GM12878 (cell line): ENCODE measurements at regions not wholly inside any gene's neighbourhood (a gene's known extent, or its start where the extent isn't known, plus 50 kb on each side); places are given as distances from the start of the nearest gene placed in this dataset.

Source experiments
- ATAC-seq: fragments of 200-7000 bp; cut with Tn5 transposase; 3 replicates; pipeline ENCODE4 v1.9.1; 2020; ENCODE audit warnings: mild to moderate bottlenecking, moderate library complexity
- BruUV-seq: library from RNA; stranded (reverse); fragments of 400-500 nt; replicated peaks from 2 replicates; lab custom pipeline; 2021; lab: Mats Ljungman, UMichigan
- CTCF ChIA-PET: fragments of 300-600 bp; sonication (Branson Sonifier 250); formaldehyde crosslinking; extraction: SDS; loops from one replicate; lab custom pipeline; 2021; ENCODE audit warnings: inconsistent platforms; lab: Yijun Ruan, JAX
- POLR2A ChIA-PET: fragments of 350-600 bp; formaldehyde crosslinking; extraction: SDS; loops from one replicate; lab custom pipeline; 2021; ENCODE audit warnings: inconsistent platforms; lab: Charles Lee
- RAD21 ChIA-PET: fragments of 300-600 bp; sonication (Branson Sonifier 250); formaldehyde crosslinking; loops from one replicate; lab custom pipeline; 2023; ENCODE audit warnings: antibody characterized with exemption; ENCODE audit not compliant: unreplicated experiment; lab: Charles Lee
- SMC1A ChIA-PET: fragments of 300-600 bp; sonication (Branson Sonifier 250); formaldehyde crosslinking; loops from one replicate; lab custom pipeline; 2023; ENCODE audit not compliant: unreplicated experiment, uncharacterized antibody; lab: Charles Lee
- DNase-seq: peaks from one replicate; pipeline ENCODE4 v3.0.0-alpha.2; 2011; ENCODE audit warnings: low read depth, low spot score
- FAIRE-seq: peaks from 3 replicates; lab custom pipeline; 2011; peaks lifted over from hg19 to GRCh38; lab: Jason Lieb, UNC
- H2AFZ ChIP-seq: 2 replicates; pipeline ENCODE4 v1.6.0; 2011; ENCODE audit warnings: low read depth, low read length, control low read depth; ENCODE audit not compliant: control insufficient read depth
- H3K27ac ChIP-seq: 2 replicates; pipeline ENCODE4 v1.5.1; 2011; ENCODE audit warnings: control low read depth; ENCODE audit not compliant: control insufficient read depth, insufficient read depth
- H3K27me3 ChIP-seq, 2 experiments: replicated peaks in 1 of 2; 2 replicates each; pipeline versions ENCODE4 v1.6.0 to v1.6.1; 2011; ENCODE audit warnings: low read length in 1 of 2; ENCODE audit not compliant: control insufficient read depth in 2 of 2, insufficient read depth in 2 of 2
- H3K36me3 ChIP-seq, 2 experiments: 2 replicates each; pipeline ENCODE4 v1.5.1; 2011; ENCODE audit warnings: low read length in 1 of 2; ENCODE audit not compliant: control insufficient read depth in 2 of 2, insufficient read depth in 2 of 2
- H3K4me1 ChIP-seq: 2 replicates; pipeline ENCODE4 v1.6.1; 2011; ENCODE audit warnings: mild to moderate bottlenecking, low read length, moderate library complexity, mixed read lengths; ENCODE audit not compliant: control insufficient read depth, insufficient read depth
- H3K4me2 ChIP-seq: 2 replicates; pipeline ENCODE4 v1.6.0; 2011; ENCODE audit warnings: control low read depth; ENCODE audit not compliant: control insufficient read depth, insufficient read depth
- H3K4me3 ChIP-seq: fragments of 200-600 bp; sonication (generic); 2 replicates; pipeline ENCODE4 v1.5.1; 2016
- H3K79me2 ChIP-seq: 2 replicates; pipeline ENCODE4 v1.6.0; 2011; ENCODE audit warnings: low read length; ENCODE audit not compliant: control insufficient read depth, insufficient read depth
- H3K9ac ChIP-seq: 2 replicates; pipeline ENCODE4 v1.8.0; 2011; ENCODE audit warnings: low read length, control low read depth, mixed read lengths; ENCODE audit not compliant: control insufficient read depth, insufficient read depth
- H3K9me3 ChIP-seq: replicated peaks from 3 replicates; pipeline ENCODE4 v1.5.1; 2011; ENCODE audit warnings: mild to moderate bottlenecking, low read length; ENCODE audit not compliant: control insufficient read depth, insufficient read depth
- H4K20me1 ChIP-seq: 2 replicates; pipeline ENCODE4 v1.6.0; 2011; ENCODE audit not compliant: control insufficient read depth, insufficient read depth
- ASH2L ChIP-seq: fragments of 300-600, 200-600 bp; sonication (generic); IDR thresholded peaks from 2 replicates; pipeline ENCODE4 v1.6.1; 2017; ENCODE audit warnings: low read depth, mild to moderate bottlenecking, borderline replicate concordance
- BHLHE40 ChIP-seq, 2 experiments: fragments of 450-650 bp in 1 of 2; IDR thresholded peaks; 2 replicates each; pipeline ENCODE4 v1.6.1; 2011 to 2017; ENCODE audit warnings: low read depth in 2 of 2, borderline replicate concordance in 1 of 2, improper control_type of control experiment in 1 of 2, low read length in 1 of 2, mild to moderate bottlenecking in 1 of 2
- CBX5 ChIP-seq: sonication (generic); IDR thresholded peaks from 2 replicates; pipeline ENCODE4 v1.6.1; 2016; ENCODE audit warnings: low read depth, moderate library complexity, mild to moderate bottlenecking, inconsistent platforms
- CEBPB ChIP-seq, 2 experiments: fragments of 150-350 bp in 1 of 2; IDR thresholded peaks; 2 replicates each; pipeline ENCODE4 v1.6.1; 2012 to 2014; ENCODE audit warnings: low read depth in 2 of 2, low read length in 2 of 2, borderline replicate concordance in 1 of 2, inconsistent platforms in 1 of 2
- DPF2 ChIP-seq: fragments of 450-650 bp; IDR thresholded peaks from 2 replicates; pipeline ENCODE4 v1.6.1; 2017; ENCODE audit warnings: mild to moderate bottlenecking
- EP300 ChIP-seq, 2 experiments: fragments of 150-350 bp in 1 of 2; IDR thresholded peaks; 2 replicates each; pipeline ENCODE4 v1.6.1; 2011 to 2012; ENCODE audit warnings: low read depth in 2 of 2, low read length in 2 of 2, borderline replicate concordance in 1 of 2, improper control_type of control experiment in 1 of 2, inconsistent platforms in 1 of 2; ENCODE audit not compliant: control insufficient read depth in 1 of 2
- ETV6 ChIP-seq, 2 experiments: fragments of 450-650 bp in 1 of 2; IDR thresholded peaks in 1 of 2; conservative IDR thresholded peaks in 1 of 2; 2 replicates each; pipeline ENCODE4 v1.6.1; 2014; ENCODE audit warnings: antibody characterized with exemption in 1 of 2, borderline replicate concordance in 1 of 2, low read depth in 1 of 2, mild to moderate bottlenecking in 1 of 2, moderate library complexity in 1 of 2
- FOXM1 ChIP-seq: IDR thresholded peaks from 2 replicates; pipeline ENCODE4 v1.6.1; 2012; ENCODE audit warnings: low read depth, mild to moderate bottlenecking, inconsistent platforms, low read length, moderate library complexity
- HDAC6 ChIP-seq: fragments of 200-600 bp; sonication (generic); IDR thresholded peaks from one replicate; pipeline ENCODE4 v1.8.0; 2017; ENCODE audit warnings: antibody characterized with exemption; ENCODE audit not compliant: unreplicated experiment
- IRF4 ChIP-seq: IDR thresholded peaks from 2 replicates; pipeline ENCODE4 v1.6.1; 2011; ENCODE audit warnings: low read depth, low read length
- MEF2B ChIP-seq: fragments of 450-650 bp; IDR thresholded peaks from 2 replicates; pipeline ENCODE4 v1.6.1; 2018; ENCODE audit warnings: mild to moderate bottlenecking, moderate library complexity; ENCODE audit not compliant: partially characterized antibody, poor library complexity, severe bottlenecking
- MTA2 ChIP-seq: fragments of 450-650 bp; IDR thresholded peaks from 2 replicates; pipeline ENCODE4 v1.6.1; 2016; ENCODE audit warnings: low read depth, mild to moderate bottlenecking, moderate library complexity
- NBN ChIP-seq: fragments of 450-650 bp; IDR thresholded peaks from 2 replicates; pipeline ENCODE4 v1.6.1; 2016
- NFIC ChIP-seq: IDR thresholded peaks from 2 replicates; pipeline ENCODE4 v1.6.1; 2012; ENCODE audit warnings: low read depth, mild to moderate bottlenecking, inconsistent platforms, low read length, moderate library complexity
- NFYA ChIP-seq: IDR thresholded peaks from 2 replicates; pipeline ENCODE4 v1.6.1; 2011; ENCODE audit warnings: low read depth, mild to moderate bottlenecking, low read length, improper control_type of control experiment, borderline replicate concordance
- POU2F2 ChIP-seq: IDR thresholded peaks from 3 replicates; pipeline ENCODE4 v1.6.1; 2011; ENCODE audit warnings: low read depth, mild to moderate bottlenecking, low read length, borderline replicate concordance
- RUNX3 ChIP-seq: IDR thresholded peaks from 2 replicates; pipeline ENCODE4 v1.6.1; 2012; ENCODE audit warnings: low read length, inconsistent platforms
- SMAD1 ChIP-seq: fragments of 450-650 bp; IDR thresholded peaks from 2 replicates; pipeline ENCODE4 v1.6.1; 2018; ENCODE audit warnings: mild to moderate bottlenecking, low read depth; ENCODE audit not compliant: partially characterized antibody
- TCF12 ChIP-seq: IDR thresholded peaks from 2 replicates; pipeline ENCODE4 v1.6.1; 2011; ENCODE audit warnings: low read depth, mild to moderate bottlenecking, low read length
- YBX1 ChIP-seq: fragments of 450-650 bp; IDR thresholded peaks from 2 replicates; pipeline ENCODE4 v1.6.1; 2016; ENCODE audit warnings: antibody characterized with exemption
- ZSCAN29 ChIP-seq: fragments of 450-650 bp; IDR thresholded peaks from 2 replicates; pipeline ENCODE4 v1.6.1; 2017; ENCODE audit warnings: mild to moderate bottlenecking, moderate library complexity
- WGBS: methylation state at CpG from one replicate; pipeline ENCODE4 v1.1.6; 2016; ENCODE audit warnings: low lambda C conversion rate; ENCODE audit not compliant: insufficient replicate concordance, insufficient coverage; ENCODE audit errors: missing lambda C conversion rate; 5-methylcytosine and 5-hydroxymethylcytosine counted together
- in situ Hi-C: fragments of 300-500 bp; cut with MboI; formaldehyde crosslinking; loops from 9 replicates; pipeline ENCODE4 v1.14.3; 2018; ENCODE audit warnings: mixed read lengths
- intact Hi-C: fragments of 100-400 bp; cut with micrococcal nuclease; formaldehyde crosslinking; loops from one replicate; pipeline ENCODE4 v1.14.2; 2022; ENCODE audit not compliant: unreplicated experiment
- TF ChIP-seq, protein P1 (sequence below): fragments of 450-650 bp; IDR thresholded peaks from 2 replicates; pipeline ENCODE4 v1.6.1; 2017; ENCODE audit warnings: mild to moderate bottlenecking
- TF ChIP-seq, protein P2 (sequence below): fragments of 450-650 bp; IDR thresholded peaks from 2 replicates; pipeline ENCODE4 v1.6.1; 2016; ENCODE audit warnings: mild to moderate bottlenecking

DNA sequence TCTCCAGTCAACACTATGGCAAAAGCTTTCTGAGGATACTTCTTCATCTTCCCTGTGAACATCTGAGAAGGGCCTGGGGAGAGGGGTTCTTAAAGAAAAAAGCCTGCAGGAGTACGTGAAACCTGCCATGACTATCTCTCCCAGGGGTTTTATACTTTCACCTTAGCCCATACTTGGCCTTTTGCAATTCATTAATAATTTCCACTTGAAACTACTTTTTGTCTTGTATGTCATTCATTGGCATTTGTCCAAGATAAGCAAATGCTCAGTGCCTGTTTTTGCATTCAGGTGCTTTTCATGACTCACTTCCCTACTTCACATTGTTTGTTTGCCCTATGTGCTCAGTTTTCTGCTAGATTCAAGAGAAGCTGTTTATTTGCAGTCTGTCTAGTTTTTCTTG, 580.3 kb upstream of the GJE1 start:
- H3K27me3 ChIP-seq: no peaks in the 10 kb centered on the region
- no peaks in the 10 kb centered on the region for H3K79me2 ChIP-seq
- H3K9ac ChIP-seq: no peak overlapping the region
- H3K9me3 ChIP-seq: no peaks in the 10 kb centered on the region; the same call in 2 of the 3 replicates
- SMC1A ChIA-PET: interaction anchor here (0.6 to 3.1 kb wide), 6 partner anchors 9 to 701 kb away, joined by 3 to 10 read pairs (median 3); no protein-coding TSS in a partner anchor
- ATAC-seq (peak; percentile 88), DNase-seq (peak; percentile 34), FAIRE-seq (peak; percentile 38)
- WGBS: 39% methylated on average over 1 of the region's 1 CpG
- H4K20me1 ChIP-seq: no peaks in the 10 kb centered on the region
- no peak overlapping the region for H3K27ac ChIP-seq
- in situ Hi-C loops (no loop called here), intact Hi-C loops (loop anchor here (2.0 kb wide), 1 partner anchor 70 kb away; no protein-coding TSS in a partner anchor)
- RAD21 ChIA-PET: interaction anchor here (0.8 kb wide), 1 partner anchor 9 kb away, joined by 3 read pairs; no protein-coding TSS in a partner anchor
- H3K4me2 ChIP-seq: no peak overlapping the region
- CTCF ChIA-PET: interaction anchor here (0.7 to 0.9 kb wide), 2 partner anchors 89 to 916 kb away, joined by 3 to 4 read pairs; no protein-coding TSS in a partner anchor
- no peaks in the 10 kb centered on the region for H3K36me3 ChIP-seq
- H3K4me3 ChIP-seq: no peak overlapping the region
- POLR2A ChIA-PET: no interaction called here
- no TSS peak for BruUV-seq
- H2AFZ ChIP-seq: no peak overlapping the region
- no peaks in the 10 kb centered on the region for H3K4me1 ChIP-seq
- TF ChIP-seq ZSCAN29 (no peak), POU2F2 (peak; percentile 77; the same call in 1 of the 3 replicates), NBN (0 out of 2 replicates have a peak, but pooled peaks have one; percentile 38), CBX5 (0 out of 2 replicates have a peak, but pooled peaks have one; percentile 27), ETV6 (conservative IDR thresholded peaks at IDR 0.05 in 1 of 2, IDR thresholded peaks at IDR 0.05 in 1 of 2; ENCODE audit: borderline replicate concordance in 1 of 2, low read depth in 1 of 2) (peak in 1 of 2 experiments; percentile 43; a peak in 1 of 4 replicates), IRF4 (0 out of 2 replicates have a peak, but pooled peaks have one; percentile 19), DPF2 (peak; percentile 29; the same call in 1 of the 2 replicates), MEF2B (peak; percentile 39), FOXM1 (0 out of 2 replicates have a peak, but pooled peaks have one; percentile 34), SMAD1 (peak; percentile 91), EP300 (IDR thresholded peaks at IDR 0.05; ENCODE audit: borderline replicate concordance in 1 of 2, control insufficient read depth in 1 of 2, low read depth in 2 of 2, low read length in 2 of 2) (peak in 1 of 2 experiments; percentile 67; a peak in 2 of 4 replicates), YBX1 (no peak), NFIC (peak; percentile 31; the same call in 1 of the 2 replicates), BHLHE40 (IDR thresholded peaks at IDR 0.05; ENCODE audit: borderline replicate concordance in 1 of 2, low read depth in 2 of 2, low read length in 1 of 2) (no peak), RUNX3 (no peak; the same call in 1 of the 2 replicates), ASH2L (no peak), HDAC6 (no peak), MTA2 (peak; percentile 67; the same call in 1 of the 2 replicates), CEBPB (IDR thresholded peaks at IDR 0.05; ENCODE audit: borderline replicate concordance in 1 of 2, low read depth in 2 of 2, low read length in 2 of 2) (no peak), NFYA (no peak), TCF12 (0 out of 2 replicates have a peak, but pooled peaks have one; percentile 55)
- TF ChIP-seq, protein P1, sequence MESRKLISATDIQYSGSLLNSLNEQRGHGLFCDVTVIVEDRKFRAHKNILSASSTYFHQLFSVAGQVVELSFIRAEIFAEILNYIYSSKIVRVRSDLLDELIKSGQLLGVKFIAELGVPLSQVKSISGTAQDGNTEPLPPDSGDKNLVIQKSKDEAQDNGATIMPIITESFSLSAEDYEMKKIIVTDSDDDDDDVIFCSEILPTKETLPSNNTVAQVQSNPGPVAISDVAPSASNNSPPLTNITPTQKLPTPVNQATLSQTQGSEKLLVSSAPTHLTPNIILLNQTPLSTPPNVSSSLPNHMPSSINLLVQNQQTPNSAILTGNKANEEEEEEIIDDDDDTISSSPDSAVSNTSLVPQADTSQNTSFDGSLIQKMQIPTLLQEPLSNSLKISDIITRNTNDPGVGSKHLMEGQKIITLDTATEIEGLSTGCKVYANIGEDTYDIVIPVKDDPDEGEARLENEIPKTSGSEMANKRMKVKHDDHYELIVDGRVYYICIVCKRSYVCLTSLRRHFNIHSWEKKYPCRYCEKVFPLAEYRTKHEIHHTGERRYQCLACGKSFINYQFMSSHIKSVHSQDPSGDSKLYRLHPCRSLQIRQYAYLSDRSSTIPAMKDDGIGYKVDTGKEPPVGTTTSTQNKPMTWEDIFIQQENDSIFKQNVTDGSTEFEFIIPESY: no peak
- TF ChIP-seq, protein P2, sequence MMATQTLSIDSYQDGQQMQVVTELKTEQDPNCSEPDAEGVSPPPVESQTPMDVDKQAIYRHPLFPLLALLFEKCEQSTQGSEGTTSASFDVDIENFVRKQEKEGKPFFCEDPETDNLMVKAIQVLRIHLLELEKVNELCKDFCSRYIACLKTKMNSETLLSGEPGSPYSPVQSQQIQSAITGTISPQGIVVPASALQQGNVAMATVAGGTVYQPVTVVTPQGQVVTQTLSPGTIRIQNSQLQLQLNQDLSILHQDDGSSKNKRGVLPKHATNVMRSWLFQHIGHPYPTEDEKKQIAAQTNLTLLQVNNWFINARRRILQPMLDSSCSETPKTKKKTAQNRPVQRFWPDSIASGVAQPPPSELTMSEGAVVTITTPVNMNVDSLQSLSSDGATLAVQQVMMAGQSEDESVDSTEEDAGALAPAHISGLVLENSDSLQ: 0 out of 2 replicates have a peak, but pooled peaks have one; percentile 19
